ENCODE measurements at regions not wholly inside any gene's neighbourhood (a gene's known extent, or its start where the extent isn't known, plus 50 kb on each side); places are given as distances from the start of the nearest gene placed in this dataset.
A peak's percentile ranks its signal among the peaks of the same experiment; 100 is the strongest.

GRCh38 chr20:39524371-39524911 lies 562.3 kb downstream of the DHX35 start:
- Histone ChIP-seq H3K27ac (no peak overlapping the region), H3K27me3 (no peaks in the 10 kb centered on the region), H3K4me3 (no peak overlapping the region), H3K4me1 (no peaks in the 10 kb centered on the region), H3K36me3 (no peaks in the 10 kb centered on the region), H3K9me3 (no peaks in the 10 kb centered on the region)
- DNase-seq: peak in 1 of 2 donors; percentile 46
- intact Hi-C loops (cut with DNase I; ENCODE audit: low total_unique reads): no loop called here
- WGBS, 5 donors: 40 to 61% (median 53%) methylated on average over 4 of the region's 4 CpGs
- TF ChIP-seq EP300 (IDR thresholded peaks at IDR 0.05): no peak
- TF ChIP-seq POLR2AphosphoS5 (IDR thresholded peaks at IDR 0.05): no peak
- no peak for TF ChIP-seq CTCF (IDR thresholded peaks at IDR 0.05)
- TF ChIP-seq POLR2A (IDR thresholded peaks at IDR 0.05): no peak

- no peaks in the 10 kb centered on the region for H3K36me3 ChIP-seq
- no peaks in the 10 kb centered on the region for H3K9me3 ChIP-seq
- H3K27ac ChIP-seq: no peak overlapping the region
- TF ChIP-seq EP300 (IDR thresholded peaks at IDR 0.05): no peak
- TF ChIP-seq POLR2AphosphoS5 (IDR thresholded peaks at IDR 0.05): no peak
- DNase-seq: no peak
- 71 to 86% (median 78%) methylated on average over 1 of the region's 1 CpG for WGBS, 5 donors
- H3K27me3 ChIP-seq: no peaks in the 10 kb centered on the region
- no peaks in the 10 kb centered on the region for H3K4me1 ChIP-seq
- intact Hi-C loops (cut with DNase I; ENCODE audit: low total_unique reads): no loop called here
- no peak overlapping the region for H3K4me3 ChIP-seq
These were observed 561.3 kb downstream of the DHX35 start for GRCh38 chr20:39523405-39523804.

- Histone ChIP-seq H3K4me3 (no peak overlapping the region), H3K36me3 (no peaks in the 10 kb centered on the region), H3K27me3 (no peaks in the 10 kb centered on the region), H3K27ac (no peak overlapping the region), H3K9me3 (peaks cover 0 to 5% (median 0%) of the 10 kb centered on the region in 4 donors), H3K4me1 (no peaks in the 10 kb centered on the region)
- 57 to 84% (median 79%) methylated on average over 3 to 5 of the region's 5 CpGs for WGBS, 5 donors
- intact Hi-C loops (cut with DNase I; ENCODE audit: low total_unique reads): no loop called here
- no peak for TF ChIP-seq CTCF (IDR thresholded peaks at IDR 0.05)
- TF ChIP-seq POLR2A (IDR thresholded peaks at IDR 0.05): no peak
- TF ChIP-seq EP300 (IDR thresholded peaks at IDR 0.05): no peak
- TF ChIP-seq POLR2AphosphoS5 (IDR thresholded peaks at IDR 0.05): no peak
- DNase-seq: no peak
These were observed 556.5 kb downstream of the DHX35 start for GRCh38 chr20:39518654-39519053.

- Histone ChIP-seq H3K4me1 (no peaks in the 10 kb centered on the region), H3K36me3 (no peaks in the 10 kb centered on the region), H3K27me3 (no peaks in the 10 kb centered on the region), H3K27ac (no peak overlapping the region), H3K9me3 (peaks cover 0 to 5% (median 0%) of the 10 kb centered on the region in 4 donors), H3K4me3 (no peak overlapping the region)
- 53 to 70% (median 56%) methylated on average over 2 of the region's 2 CpGs for WGBS, 5 donors
- intact Hi-C loops (cut with DNase I; ENCODE audit: low total_unique reads): no loop called here
- TF ChIP-seq EP300 (IDR thresholded peaks at IDR 0.05) (no peak), POLR2AphosphoS5 (IDR thresholded peaks at IDR 0.05) (no peak), CTCF (IDR thresholded peaks at IDR 0.05) (no peak), POLR2A (IDR thresholded peaks at IDR 0.05) (no peak)
- DNase-seq: no peak
These were observed 554.8 kb downstream of the DHX35 start for GRCh38 chr20:39516964-39517363.

- 71 to 87% (median 74%) methylated on average over 1 of the region's 1 CpG for WGBS, 5 donors
- intact Hi-C loops (cut with DNase I; ENCODE audit: low total_unique reads): no loop called here
- TF ChIP-seq POLR2AphosphoS5 (IDR thresholded peaks at IDR 0.05): no peak
- DNase-seq: no peak
- no peaks in the 10 kb centered on the region for H3K36me3 ChIP-seq
- no peak overlapping the region for H3K27ac ChIP-seq
- H3K27me3 ChIP-seq: no peaks in the 10 kb centered on the region
- H3K4me3 ChIP-seq: no peak overlapping the region
- H3K9me3 ChIP-seq: no peaks in the 10 kb centered on the region
- H3K4me1 ChIP-seq: no peaks in the 10 kb centered on the region
These were observed 542.6 kb downstream of the DHX35 start for GRCh38 chr20:39504710-39505094.

All from stomach (tissue), 8 donors.